HepG2 (cell line): ENCODE measurements at regions not wholly inside any gene's neighbourhood (a gene's known extent, or its start where the extent isn't known, plus 50 kb on each side); places are given as distances from the start of the nearest gene placed in this dataset.

ENCODE experiments used
- ATAC-seq: fragments of 200-7000 bp; cut with Tn5 transposase; 3 replicates; pipeline ENCODE4 v1.9.1; 2020; ENCODE audit warnings: mild to moderate bottlenecking, moderate library complexity
- BruUV-seq: library from RNA; stranded (reverse); fragments of 400-500 nt; replicated peaks from 2 replicates; lab custom pipeline; 2021; lab: Mats Ljungman, UMichigan
- CTCF ChIA-PET: fragments of 300-600 bp; formaldehyde crosslinking; extraction: SDS; loops from one replicate; lab custom pipeline; 2021; ENCODE audit warnings: low total read pairs, inconsistent platforms, low intra/inter-chr PET ratio; lab: Yijun Ruan, JAX
- POLR2A ChIA-PET: fragments of 350-600 bp; sonication (Branson Sonifier 250); formaldehyde crosslinking; loops from one replicate; lab custom pipeline; 2020; ENCODE audit warnings: antibody characterized with exemption, inconsistent platforms; lab: Yijun Ruan, JAX
- DNase-seq: peaks from one replicate; pipeline ENCODE4 v3.0.0-alpha.2; 2015; ENCODE audit warnings: low spot score
- FAIRE-seq: peaks from 3 replicates; lab custom pipeline; 2011; peaks lifted over from hg19 to GRCh38; lab: Jason Lieb, UNC
- H2AFZ ChIP-seq: one replicate; pipeline ENCODE4 v1.6.1; 2011; ENCODE audit warnings: low read length, inconsistent platforms
- H3K27ac ChIP-seq: fragments of 300-600 bp; 3 replicates; pipeline ENCODE4 v1.8.0; 2011; ENCODE audit warnings: mixed run types, mild to moderate bottlenecking, mixed read lengths, low read length, inconsistent platforms; ENCODE audit not compliant: insufficient read depth; ENCODE audit errors: extremely low read length
- H3K27me3 ChIP-seq, 2 experiments: fragments of 200-600 bp in 1 of 2; 2 replicates in 1 of 2; 3 replicates in 1 of 2; pipeline versions ENCODE4 v1.6.0 to v1.8.0; 2011; ENCODE audit warnings: low read length in 2 of 2, mild to moderate bottlenecking in 2 of 2, moderate library complexity in 2 of 2, inconsistent platforms in 1 of 2; ENCODE audit not compliant: insufficient read depth in 2 of 2, control insufficient read depth in 1 of 2
- H3K36me3 ChIP-seq, 2 experiments: fragments of 200-600 bp in 1 of 2; replicated peaks in 1 of 2; 2 replicates in 1 of 2; 3 replicates in 1 of 2; pipeline versions ENCODE4 v1.5.1 to v1.8.0; 2011; ENCODE audit warnings: low read length in 2 of 2, inconsistent platforms in 1 of 2; ENCODE audit not compliant: insufficient read depth in 2 of 2, control insufficient read depth in 1 of 2
- H3K4me1 ChIP-seq: 2 replicates; pipeline ENCODE4 v1.5.1; 2012; ENCODE audit warnings: low read length, inconsistent platforms; ENCODE audit not compliant: insufficient read depth
- H3K4me2 ChIP-seq: 2 replicates; pipeline ENCODE4 v1.6.0; 2011; ENCODE audit warnings: low read depth, low read length, inconsistent platforms
- H3K4me3 ChIP-seq, 3 experiments: fragments of 200-600 bp in 1 of 3; sonication (generic), shearing (Covaris generic) in 1 of 3; replicated peaks in 1 of 3; 2 replicates each; pipeline ENCODE4 v1.5.1; 2011 to 2016; ENCODE audit warnings: low read length in 3 of 3, inconsistent platforms in 2 of 3, low read depth in 2 of 3, mild to moderate bottlenecking in 2 of 3, control low read depth in 1 of 3, mixed read lengths in 1 of 3; ENCODE audit not compliant: insufficient read depth in 1 of 3
- H3K79me2 ChIP-seq: one replicate; pipeline ENCODE4 v1.6.1; 2011; ENCODE audit warnings: low read length, inconsistent platforms; ENCODE audit not compliant: insufficient read depth
- H3K9ac ChIP-seq: 2 replicates; pipeline ENCODE4 v1.6.0; 2011; ENCODE audit warnings: mild to moderate bottlenecking, low read depth, low read length, inconsistent platforms; ENCODE audit not compliant: insufficient read depth
- H3K9me3 ChIP-seq: 2 replicates; pipeline ENCODE4 v1.5.1; 2012; ENCODE audit warnings: mild to moderate bottlenecking, low read length
- H4K20me1 ChIP-seq: 2 replicates; pipeline ENCODE4 v1.6.0; 2011; ENCODE audit warnings: inconsistent platforms, mild to moderate bottlenecking, low read length, moderate library complexity; ENCODE audit not compliant: insufficient read depth
- CEBPZ ChIP-seq: IDR thresholded peaks from 2 replicates; pipeline ENCODE4 v1.6.1; 2012; ENCODE audit warnings: low read length, improper control_type of control experiment
- MLXIP ChIP-seq: sonication (generic); formaldehyde crosslinking; IDR thresholded peaks from 2 replicates; pipeline ENCODE4 v1.9.0; 2021; ENCODE audit warnings: missing genetic modification reagents, borderline replicate concordance
- NFIC ChIP-seq: IDR thresholded peaks from 2 replicates; pipeline ENCODE4 v1.6.1; 2012; ENCODE audit warnings: mild to moderate bottlenecking, low read length, inconsistent platforms
- ZBTB44 ChIP-seq: sonication (generic); formaldehyde crosslinking; IDR thresholded peaks from 2 replicates; pipeline ENCODE4 v1.4.0; 2020; ENCODE audit warnings: missing genetic modification reagents
- ZMAT5 ChIP-seq: sonication (generic); formaldehyde crosslinking; IDR thresholded peaks from 2 replicates; pipeline ENCODE4 v1.5.0; 2020; ENCODE audit warnings: mild to moderate bottlenecking, low read depth, missing genetic modification reagents, borderline replicate concordance
- ZNF350 ChIP-seq: sonication (generic); formaldehyde crosslinking; IDR thresholded peaks from 2 replicates; pipeline ENCODE4 v1.4.0; 2020; ENCODE audit warnings: mild to moderate bottlenecking, low read depth, missing genetic modification reagents, borderline replicate concordance
- ZNF446 ChIP-seq: sonication (generic); formaldehyde crosslinking; IDR thresholded peaks from 2 replicates; pipeline ENCODE4 v1.5.0; 2020; ENCODE audit warnings: mild to moderate bottlenecking, missing genetic modification reagents
- ZNF563 ChIP-seq: sonication (generic); formaldehyde crosslinking; IDR thresholded peaks from 2 replicates; pipeline ENCODE4 v1.8.0; 2022; ENCODE audit warnings: mild to moderate bottlenecking, moderate library complexity, missing genetic modification reagents
- WGBS: methylation state at CpG from one replicate; pipeline ENCODE4 v1.1.6; 2017; ENCODE audit warnings: low lambda C conversion rate; 5-methylcytosine and 5-hydroxymethylcytosine counted together
- in situ Hi-C: cut with HindIII; loops from 2 replicates; pipeline ENCODE4 v1.10.0; 2017; ENCODE audit warnings: low pct_unique_long_range_greater_than_20kb; ENCODE audit not compliant: extremely low pct_ligation_motif_present
- intact Hi-C: fragments of 100-400 bp; cut with micrococcal nuclease; formaldehyde crosslinking; loops from one replicate; pipeline ENCODE4 v1.10.0; 2022; ENCODE audit not compliant: unreplicated experiment
- TF ChIP-seq, protein P1 (sequence below): sonication (generic); formaldehyde crosslinking; IDR thresholded peaks from 2 replicates; pipeline ENCODE4 v1.4.0; 2020; ENCODE audit warnings: mild to moderate bottlenecking, missing genetic modification reagents
- TF ChIP-seq, protein P2 (sequence below): sonication (generic); formaldehyde crosslinking; IDR thresholded peaks from 2 replicates; pipeline ENCODE4 v1.4.0; 2020; ENCODE audit warnings: missing genetic modification reagents

DNA sequence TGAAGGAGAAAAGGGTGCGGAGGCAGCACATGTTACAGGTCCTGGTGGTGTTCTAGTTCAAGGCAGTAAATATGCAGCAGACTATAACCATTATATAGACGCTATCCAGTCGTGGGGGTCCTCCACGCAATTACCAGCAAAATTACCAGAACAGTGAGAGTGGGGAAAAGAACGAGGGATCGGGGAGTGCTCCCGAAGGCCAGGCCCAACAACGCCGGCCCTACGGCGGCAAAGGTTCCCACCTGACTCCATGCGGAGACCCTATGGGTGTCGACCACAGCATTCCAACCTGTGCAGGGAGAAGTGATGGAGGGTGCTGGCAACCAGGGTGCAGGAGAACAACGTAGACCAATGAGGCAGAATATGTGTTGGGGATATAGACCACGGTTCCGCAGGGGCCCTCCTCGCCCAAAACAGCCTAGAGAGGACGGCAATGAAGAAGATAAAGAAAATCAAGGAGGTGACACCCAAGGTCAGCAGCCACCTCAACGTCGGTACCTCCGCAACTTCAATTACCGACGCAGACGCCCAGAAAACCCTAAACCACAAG, 89.0 kb upstream of the TPM1 start (continued):
- TF ChIP-seq, protein P1, sequence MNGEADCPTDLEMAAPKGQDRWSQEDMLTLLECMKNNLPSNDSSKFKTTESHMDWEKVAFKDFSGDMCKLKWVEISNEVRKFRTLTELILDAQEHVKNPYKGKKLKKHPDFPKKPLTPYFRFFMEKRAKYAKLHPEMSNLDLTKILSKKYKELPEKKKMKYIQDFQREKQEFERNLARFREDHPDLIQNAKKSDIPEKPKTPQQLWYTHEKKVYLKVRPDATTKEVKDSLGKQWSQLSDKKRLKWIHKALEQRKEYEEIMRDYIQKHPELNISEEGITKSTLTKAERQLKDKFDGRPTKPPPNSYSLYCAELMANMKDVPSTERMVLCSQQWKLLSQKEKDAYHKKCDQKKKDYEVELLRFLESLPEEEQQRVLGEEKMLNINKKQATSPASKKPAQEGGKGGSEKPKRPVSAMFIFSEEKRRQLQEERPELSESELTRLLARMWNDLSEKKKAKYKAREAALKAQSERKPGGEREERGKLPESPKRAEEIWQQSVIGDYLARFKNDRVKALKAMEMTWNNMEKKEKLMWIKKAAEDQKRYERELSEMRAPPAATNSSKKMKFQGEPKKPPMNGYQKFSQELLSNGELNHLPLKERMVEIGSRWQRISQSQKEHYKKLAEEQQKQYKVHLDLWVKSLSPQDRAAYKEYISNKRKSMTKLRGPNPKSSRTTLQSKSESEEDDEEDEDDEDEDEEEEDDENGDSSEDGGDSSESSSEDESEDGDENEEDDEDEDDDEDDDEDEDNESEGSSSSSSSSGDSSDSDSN (CRISPR knock-in tag) = no peak
- TF ChIP-seq ZNF563 (CRISPR knock-in tag) = no peak
- no peak for TF ChIP-seq CEBPZ

DNA sequence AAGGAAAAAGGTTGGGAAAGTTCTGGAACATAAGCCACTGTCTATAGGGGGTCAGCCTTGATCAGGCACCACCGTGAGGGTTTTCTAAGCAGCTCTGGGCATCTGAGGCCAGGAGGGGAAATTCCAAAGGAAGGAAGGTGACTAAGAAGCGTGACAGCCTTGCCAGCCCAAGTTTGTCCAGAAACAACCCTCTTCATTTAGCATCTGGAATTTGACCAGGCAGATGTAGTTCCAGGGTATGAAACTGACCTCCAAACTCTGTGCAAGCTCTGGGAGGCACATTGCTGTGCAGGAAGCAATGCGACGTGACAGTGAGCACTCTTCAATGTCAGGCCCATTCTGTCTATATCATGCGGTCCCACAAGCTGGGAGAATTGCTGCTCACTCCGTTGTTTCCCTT, 85.4 kb upstream of the TPM1 start:
- no TSS peak for BruUV-seq
- Histone ChIP-seq H3K27me3 (peaks cover 4 to 16% of the 10 kb centered on the region in 2 experiments; a peak in 3 of 5 replicates), H3K36me3 (no peaks in the 10 kb centered on the region), H3K9me3 (no peaks in the 10 kb centered on the region), H3K79me2 (no peaks in the 10 kb centered on the region), H3K4me3 (no peak overlapping the region), H2AFZ (no peak overlapping the region), H4K20me1 (no peaks in the 10 kb centered on the region), H3K4me2 (peak overlapping the region; percentile 16; the same call in 1 of the 2 replicates), H3K27ac (no peak overlapping the region), H3K4me1 (peaks cover 43% of the 10 kb centered on the region), H3K9ac (no peak overlapping the region)
- WGBS = 40% methylated on average over 6 of the region's 6 CpGs
- DNase-seq = no peak
- intact Hi-C loops = no loop called here
- ChIA-PET POLR2A (no interaction called here), CTCF (no interaction called here)
- FAIRE-seq = no peak
- in situ Hi-C loops = no loop called here
- peak; percentile 60; the same call in 2 of the 3 replicates for ATAC-seq
- no peak for TF ChIP-seq NFIC
- TF ChIP-seq, protein P2, sequence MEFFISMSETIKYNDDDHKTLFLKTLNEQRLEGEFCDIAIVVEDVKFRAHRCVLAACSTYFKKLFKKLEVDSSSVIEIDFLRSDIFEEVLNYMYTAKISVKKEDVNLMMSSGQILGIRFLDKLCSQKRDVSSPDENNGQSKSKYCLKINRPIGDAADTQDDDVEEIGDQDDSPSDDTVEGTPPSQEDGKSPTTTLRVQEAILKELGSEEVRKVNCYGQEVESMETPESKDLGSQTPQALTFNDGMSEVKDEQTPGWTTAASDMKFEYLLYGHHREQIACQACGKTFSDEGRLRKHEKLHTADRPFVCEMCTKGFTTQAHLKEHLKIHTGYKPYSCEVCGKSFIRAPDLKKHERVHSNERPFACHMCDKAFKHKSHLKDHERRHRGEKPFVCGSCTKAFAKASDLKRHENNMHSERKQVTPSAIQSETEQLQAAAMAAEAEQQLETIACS (CRISPR knock-in tag) = no peak
- TF ChIP-seq ZNF446 (CRISPR knock-in tag) = no peak
- no peak for TF ChIP-seq ZBTB44 (CRISPR knock-in tag)
- TF ChIP-seq ZNF350 = no peak
- TF ChIP-seq ZMAT5 (CRISPR knock-in tag) = no peak
- no peak for TF ChIP-seq MLXIP (CRISPR knock-in tag)
